MM.1S (cell line): ENCODE measurements at regions not wholly inside any gene's neighbourhood (a gene's known extent, or its start where the extent isn't known, plus 50 kb on each side); places are given as distances from the start of the nearest gene placed in this dataset.

ENCODE experiments used
- DNase-seq: peaks from one replicate; pipeline ENCODE4 v3.0.0-alpha.2; 2015
- H2AFZ ChIP-seq: fragments of 300-600 bp; sonication (generic); 2 replicates; pipeline ENCODE4 v1.6.0; 2016; ENCODE audit warnings: antibody characterized with exemption, low read length
- H3F3A ChIP-seq: fragments of 300-600 bp; sonication (generic); 2 replicates; pipeline ENCODE4 v1.6.1; 2016; ENCODE audit warnings: mild to moderate bottlenecking, antibody characterized with exemption, low read length, moderate library complexity, mixed read lengths; ENCODE audit not compliant: insufficient read depth
- H3K27ac ChIP-seq: fragments of 300-600 bp; sonication (generic); 2 replicates; pipeline ENCODE4 v1.5.1; 2016; ENCODE audit warnings: mild to moderate bottlenecking, low read length
- H3K27me3 ChIP-seq: fragments of 300-600 bp; sonication (generic); replicated peaks from 2 replicates; pipeline ENCODE4 v1.6.0; 2016; ENCODE audit warnings: low read length; ENCODE audit not compliant: insufficient read depth
- H3K36me3 ChIP-seq: fragments of 300-600 bp; sonication (generic); replicated peaks from 2 replicates; pipeline ENCODE4 v1.6.1; 2016; ENCODE audit warnings: mild to moderate bottlenecking, low read length, mixed read lengths; ENCODE audit not compliant: insufficient read depth
- H3K4me1 ChIP-seq: fragments of 300-600 bp; sonication (generic); 2 replicates; pipeline ENCODE4 v1.6.1; 2016; ENCODE audit warnings: low read length, mixed read lengths
- H3K4me2 ChIP-seq: fragments of 300-600 bp; sonication (generic); 2 replicates; pipeline ENCODE4 v1.6.0; 2016; ENCODE audit warnings: low read depth, low read length
- H3K4me3 ChIP-seq: fragments of 300-600 bp; sonication (generic); 2 replicates; pipeline ENCODE4 v1.5.1; 2016; ENCODE audit warnings: low read length, mixed read lengths
- H3K79me2 ChIP-seq: fragments of 300-600 bp; sonication (generic); 2 replicates; pipeline ENCODE4 v1.6.1; 2016; ENCODE audit warnings: mixed run types, low read length, mixed read lengths
- H3K9ac ChIP-seq: fragments of 300-600 bp; sonication (generic); 2 replicates; pipeline ENCODE4 v1.6.1; 2016; ENCODE audit warnings: low read length, mixed read lengths
- H3K9me2 ChIP-seq: fragments of 300-600 bp; sonication (generic); replicated peaks from 2 replicates; pipeline ENCODE4 v1.6.1; 2016; ENCODE audit warnings: mild to moderate bottlenecking, low read length, mixed read lengths; ENCODE audit not compliant: insufficient read depth
- H3K9me3 ChIP-seq: fragments of 300-600 bp; sonication (generic); replicated peaks from 2 replicates; pipeline ENCODE4 v1.6.1; 2016; ENCODE audit warnings: mild to moderate bottlenecking, low read length, mixed read lengths; ENCODE audit not compliant: insufficient read depth
- H4K20me1 ChIP-seq: fragments of 300-600 bp; sonication (generic); 2 replicates; pipeline ENCODE4 v1.6.1; 2016; ENCODE audit warnings: mild to moderate bottlenecking, low read length, moderate library complexity, mixed read lengths; ENCODE audit not compliant: insufficient read depth
- CTCF ChIP-seq: fragments of 300-600 bp; sonication (generic); IDR thresholded peaks from 2 replicates; pipeline ENCODE4 v1.5.1; 2016; ENCODE audit warnings: antibody characterized with exemption, low read length, mixed read lengths
- EZH2 ChIP-seq: fragments of 300-600 bp; sonication (generic); optimal IDR thresholded peaks from 2 replicates; pipeline ENCODE3; 2017; ENCODE audit warnings: low read depth, mild to moderate bottlenecking, antibody characterized with exemption, low read length, mixed read lengths
- EZH2phosphoT487 ChIP-seq: fragments of 300-600 bp; sonication (generic); IDR thresholded peaks from 2 replicates; pipeline ENCODE4 v1.6.1; 2018; ENCODE audit warnings: antibody characterized with exemption, low read length

DNA sequence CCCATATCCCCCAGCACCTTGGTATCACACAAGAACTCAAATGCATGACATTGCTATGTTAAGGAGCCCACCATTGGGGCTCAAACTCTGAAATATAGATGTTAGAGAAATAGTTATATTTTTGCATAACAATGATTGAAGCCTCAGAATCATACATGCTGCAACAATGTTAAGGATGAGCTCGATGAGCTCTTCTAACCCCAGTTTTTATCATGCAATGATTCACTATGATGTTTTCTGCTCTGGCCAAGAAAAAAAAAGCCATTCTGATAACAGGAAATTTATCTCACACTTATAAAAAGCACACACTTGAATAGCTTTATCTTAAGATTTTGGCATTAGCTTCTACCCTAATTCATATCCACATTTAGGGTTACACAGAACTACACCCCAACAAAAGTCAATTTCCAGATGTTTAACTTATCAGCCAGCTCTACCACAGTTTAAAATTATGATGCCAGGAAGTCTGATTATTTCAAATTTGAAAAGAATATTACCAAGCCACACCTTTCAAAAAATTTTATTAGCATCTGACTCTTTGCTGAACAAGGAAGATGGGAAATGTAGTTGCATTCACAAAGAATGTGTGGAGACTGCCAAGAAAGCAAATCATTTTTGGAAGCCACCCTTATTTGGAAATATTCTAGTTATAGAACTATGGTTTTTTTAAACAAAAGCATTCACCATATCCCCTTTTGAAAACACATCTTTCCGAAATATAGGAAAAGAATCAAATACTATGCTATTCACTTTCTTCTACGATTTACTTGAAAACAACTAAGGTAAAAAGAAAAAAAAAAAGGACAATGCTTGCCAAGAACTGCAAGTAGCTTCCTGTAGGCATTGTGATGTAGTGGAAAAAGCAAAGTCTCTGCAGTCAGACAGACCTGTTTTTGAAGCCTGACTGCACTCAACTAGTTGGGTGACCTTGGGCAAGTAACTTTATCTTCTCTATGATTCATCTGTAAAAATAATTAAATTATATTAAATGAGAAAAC lies 100.8 kb upstream of the PLS3 start:
- Histone ChIP-seq H3K9ac (no peak overlapping the region), H3K4me3 (no peak overlapping the region), H3K27me3 (no peaks in the 10 kb centered on the region), H3K9me2 (no peaks in the 10 kb centered on the region), H3F3A (no peaks in the 10 kb centered on the region), H3K4me2 (no peak overlapping the region), H3K9me3 (no peaks in the 10 kb centered on the region), H2AFZ (no peak overlapping the region), H3K27ac (no peak overlapping the region), H3K4me1 (no peaks in the 10 kb centered on the region), H3K36me3 (no peaks in the 10 kb centered on the region), H3K79me2 (no peaks in the 10 kb centered on the region), H4K20me1 (no peaks in the 10 kb centered on the region)
- DNase-seq: no peak
- TF ChIP-seq EZH2phosphoT487 (no peak), CTCF (no peak), EZH2 (no peak)

- no peak overlapping the region for H3K27ac ChIP-seq
- no peaks in the 10 kb centered on the region for H3F3A ChIP-seq
- no peaks in the 10 kb centered on the region for H3K9me3 ChIP-seq
- no peaks in the 10 kb centered on the region for H4K20me1 ChIP-seq
- H3K4me2 ChIP-seq: no peak overlapping the region
- no peaks in the 10 kb centered on the region for H3K79me2 ChIP-seq
- no peak overlapping the region for H2AFZ ChIP-seq
- no peak for TF ChIP-seq EZH2phosphoT487
- TF ChIP-seq EZH2: no peak
- no peak for TF ChIP-seq CTCF
- no peaks in the 10 kb centered on the region for H3K9me2 ChIP-seq
- H3K27me3 ChIP-seq: no peaks in the 10 kb centered on the region
- H3K9ac ChIP-seq: no peak overlapping the region
- DNase-seq: no peak
- H3K4me3 ChIP-seq: no peak overlapping the region
- H3K36me3 ChIP-seq: no peaks in the 10 kb centered on the region
- no peaks in the 10 kb centered on the region for H3K4me1 ChIP-seq
These were observed 98.6 kb upstream of the PLS3 start for GRCh38 chrX:115462406-115462805.

DNA sequence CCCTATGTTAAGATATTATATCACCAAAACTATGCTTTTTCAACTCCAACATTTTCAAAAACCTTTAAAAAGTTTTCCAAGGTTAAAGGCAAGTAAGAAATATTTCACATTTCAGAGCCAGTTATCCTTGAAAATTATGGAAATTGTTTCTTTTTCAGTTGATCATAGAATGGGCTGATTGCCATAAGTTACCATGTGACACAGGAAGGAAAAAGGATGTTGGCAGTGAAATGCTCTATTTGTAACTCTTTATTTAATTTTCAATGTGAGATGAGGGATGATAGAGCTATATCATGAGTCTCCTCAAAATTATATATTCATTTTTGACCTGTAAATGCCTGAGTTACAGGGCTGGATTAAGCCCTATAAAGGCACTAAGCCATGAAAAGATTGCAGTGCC lies 93.0 kb upstream of the PLS3 start:
- no peak overlapping the region for H3K4me3 ChIP-seq
- H4K20me1 ChIP-seq: no peaks in the 10 kb centered on the region
- H3K9ac ChIP-seq: no peak overlapping the region
- no peak for DNase-seq
- no peaks in the 10 kb centered on the region for H3K79me2 ChIP-seq
- no peaks in the 10 kb centered on the region for H3F3A ChIP-seq
- no peaks in the 10 kb centered on the region for H3K36me3 ChIP-seq
- no peaks in the 10 kb centered on the region for H3K9me2 ChIP-seq
- H3K9me3 ChIP-seq: no peaks in the 10 kb centered on the region
- no peak overlapping the region for H3K27ac ChIP-seq
- no peak overlapping the region for H3K4me2 ChIP-seq
- no peak for TF ChIP-seq EZH2
- TF ChIP-seq EZH2phosphoT487: no peak
- no peak for TF ChIP-seq CTCF
- H3K4me1 ChIP-seq: no peaks in the 10 kb centered on the region
- no peaks in the 10 kb centered on the region for H3K27me3 ChIP-seq
- H2AFZ ChIP-seq: no peak overlapping the region
